Adrenal gland (tissue), 5 donors: ENCODE measurements at regions not wholly inside any gene's neighbourhood (a gene's known extent, or its start where the extent isn't known, plus 50 kb on each side); places are given as distances from the start of the nearest gene placed in this dataset.
"Not testable (repeated sequence)": the region's sequence is repeated elsewhere in the genome, so short reads cannot be mapped to it uniquely, and the experiment has no call there.

Experiments used
- POLR2A ChIP-seq, 2 donors: fragments of 450-650 bp; IDR thresholded peaks; one replicate each; pipeline ENCODE4 v1.6.1; 2017; ENCODE audit warnings: antibody characterized with exemption in 2 of 2, mild to moderate bottlenecking in 2 of 2, moderate library complexity in 1 of 2
- TF ChIP-seq, protein P1 (sequence below), 6 experiments: fragments of 450-650 bp in 4 of 6; fragments of 200-600 bp in 2 of 6; sonication (generic) in 1 of 6; IDR thresholded peaks; 1 replicate in 5 of 6; 2 replicates in 1 of 6; pipeline versions ENCODE4 v1.5.1 to v1.8.0; 2016 to 2021; ENCODE audit warnings: antibody characterized with exemption in 6 of 6, mild to moderate bottlenecking in 2 of 6, moderate library complexity in 1 of 6
- donor health status: DM: no; HTN: no; CAD: no.

DNA sequence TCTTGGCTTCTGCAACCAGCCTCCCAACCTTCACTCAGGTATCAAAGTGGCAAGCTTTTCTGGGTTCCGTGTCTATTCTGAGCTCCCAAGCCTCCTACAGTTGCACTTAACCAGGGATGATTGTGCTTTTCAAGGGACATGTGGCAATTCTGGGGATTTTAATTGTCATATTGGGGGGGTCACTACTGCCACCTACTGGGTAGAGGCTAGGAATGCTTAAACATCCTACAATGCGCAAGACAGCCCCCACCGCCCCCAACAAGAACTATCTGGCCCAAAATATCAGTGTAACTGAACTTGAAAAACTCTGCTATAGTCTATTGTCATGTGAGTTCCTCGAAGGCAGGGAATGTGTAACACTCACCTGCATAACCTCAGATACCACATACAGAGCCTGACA lies 129.3 kb upstream of the RRN3 start:
- TF ChIP-seq POLR2A (IDR thresholded peaks at IDR 0.05): not testable (repeated sequence)
- TF ChIP-seq, protein P1, sequence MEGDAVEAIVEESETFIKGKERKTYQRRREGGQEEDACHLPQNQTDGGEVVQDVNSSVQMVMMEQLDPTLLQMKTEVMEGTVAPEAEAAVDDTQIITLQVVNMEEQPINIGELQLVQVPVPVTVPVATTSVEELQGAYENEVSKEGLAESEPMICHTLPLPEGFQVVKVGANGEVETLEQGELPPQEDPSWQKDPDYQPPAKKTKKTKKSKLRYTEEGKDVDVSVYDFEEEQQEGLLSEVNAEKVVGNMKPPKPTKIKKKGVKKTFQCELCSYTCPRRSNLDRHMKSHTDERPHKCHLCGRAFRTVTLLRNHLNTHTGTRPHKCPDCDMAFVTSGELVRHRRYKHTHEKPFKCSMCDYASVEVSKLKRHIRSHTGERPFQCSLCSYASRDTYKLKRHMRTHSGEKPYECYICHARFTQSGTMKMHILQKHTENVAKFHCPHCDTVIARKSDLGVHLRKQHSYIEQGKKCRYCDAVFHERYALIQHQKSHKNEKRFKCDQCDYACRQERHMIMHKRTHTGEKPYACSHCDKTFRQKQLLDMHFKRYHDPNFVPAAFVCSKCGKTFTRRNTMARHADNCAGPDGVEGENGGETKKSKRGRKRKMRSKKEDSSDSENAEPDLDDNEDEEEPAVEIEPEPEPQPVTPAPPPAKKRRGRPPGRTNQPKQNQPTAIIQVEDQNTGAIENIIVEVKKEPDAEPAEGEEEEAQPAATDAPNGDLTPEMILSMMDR (IDR thresholded peaks at IDR 0.05): not testable (repeated sequence)
